Fibroblast of lung (primary cell): ENCODE measurements at regions not wholly inside any gene's neighbourhood (a gene's known extent, or its start where the extent isn't known, plus 50 kb on each side); places are given as distances from the start of the nearest gene placed in this dataset.

Experiments used
- EZH2 ChIP-seq: IDR thresholded peaks from 2 replicates; pipeline ENCODE4 v1.5.1; 2012; ENCODE audit warnings: low read length, control low read depth, mild to moderate bottlenecking; ENCODE audit errors: missing control alignments
- TF ChIP-seq, protein P1 (sequence below), 2 donors: IDR thresholded peaks in 1 of 2; conservative IDR thresholded peaks in 1 of 2; 1 replicate in 1 of 2; 2 replicates in 1 of 2; pipeline ENCODE4 v1.5.1; 2011 to 2012; ENCODE audit warnings: low read length in 2 of 2, control low read depth in 1 of 2, inconsistent platforms in 1 of 2, low read depth in 1 of 2, mild to moderate bottlenecking in 1 of 2

DNA sequence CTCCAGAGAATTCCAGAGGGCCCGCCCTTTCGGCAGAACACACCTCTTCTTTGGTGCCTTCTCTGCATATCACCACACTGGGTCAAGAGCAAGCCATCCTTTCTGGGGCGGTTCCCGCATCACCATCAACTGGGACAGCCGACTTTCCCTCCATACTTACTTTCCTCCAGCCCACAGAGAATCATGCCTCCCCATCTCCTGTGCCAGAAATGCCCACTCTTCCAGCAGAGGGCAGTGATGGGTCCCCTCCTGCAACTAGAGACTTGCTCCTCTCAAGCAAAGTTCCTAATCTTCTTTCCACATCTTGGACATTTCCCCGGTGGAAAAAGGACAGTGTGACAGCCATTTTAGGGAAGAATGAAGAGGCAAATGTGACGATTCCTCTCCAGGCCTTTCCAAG is 157.7 kb downstream of the C11orf91 start:
- no peak for TF ChIP-seq EZH2
- TF ChIP-seq, protein P1, sequence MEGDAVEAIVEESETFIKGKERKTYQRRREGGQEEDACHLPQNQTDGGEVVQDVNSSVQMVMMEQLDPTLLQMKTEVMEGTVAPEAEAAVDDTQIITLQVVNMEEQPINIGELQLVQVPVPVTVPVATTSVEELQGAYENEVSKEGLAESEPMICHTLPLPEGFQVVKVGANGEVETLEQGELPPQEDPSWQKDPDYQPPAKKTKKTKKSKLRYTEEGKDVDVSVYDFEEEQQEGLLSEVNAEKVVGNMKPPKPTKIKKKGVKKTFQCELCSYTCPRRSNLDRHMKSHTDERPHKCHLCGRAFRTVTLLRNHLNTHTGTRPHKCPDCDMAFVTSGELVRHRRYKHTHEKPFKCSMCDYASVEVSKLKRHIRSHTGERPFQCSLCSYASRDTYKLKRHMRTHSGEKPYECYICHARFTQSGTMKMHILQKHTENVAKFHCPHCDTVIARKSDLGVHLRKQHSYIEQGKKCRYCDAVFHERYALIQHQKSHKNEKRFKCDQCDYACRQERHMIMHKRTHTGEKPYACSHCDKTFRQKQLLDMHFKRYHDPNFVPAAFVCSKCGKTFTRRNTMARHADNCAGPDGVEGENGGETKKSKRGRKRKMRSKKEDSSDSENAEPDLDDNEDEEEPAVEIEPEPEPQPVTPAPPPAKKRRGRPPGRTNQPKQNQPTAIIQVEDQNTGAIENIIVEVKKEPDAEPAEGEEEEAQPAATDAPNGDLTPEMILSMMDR (conservative IDR thresholded peaks at IDR 0.05 in 1 of 2, IDR thresholded peaks at IDR 0.05 in 1 of 2; ENCODE audit: low read depth in 1 of 2, low read length in 2 of 2) = peak; percentile 50 to 86
